Caki2 (cell line): ENCODE measurements at regions not wholly inside any gene's neighbourhood (a gene's known extent, or its start where the extent isn't known, plus 50 kb on each side); places are given as distances from the start of the nearest gene placed in this dataset.
"Not testable (repeated sequence)": the region's sequence is repeated elsewhere in the genome, so short reads cannot be mapped to it uniquely, and the experiment has no call there.

Source experiments
- DNase-seq: peaks from one replicate; pipeline ENCODE4 v3.0.0-alpha.2; 2015; ENCODE audit warnings: low read depth
- in situ Hi-C: cut with HindIII; loops from 2 replicates; pipeline ENCODE4 v1.10.0; 2016; ENCODE audit warnings: low sequenced_read_pairs, low pct_unique_long_range_greater_than_20kb, mixed read lengths

DNA sequence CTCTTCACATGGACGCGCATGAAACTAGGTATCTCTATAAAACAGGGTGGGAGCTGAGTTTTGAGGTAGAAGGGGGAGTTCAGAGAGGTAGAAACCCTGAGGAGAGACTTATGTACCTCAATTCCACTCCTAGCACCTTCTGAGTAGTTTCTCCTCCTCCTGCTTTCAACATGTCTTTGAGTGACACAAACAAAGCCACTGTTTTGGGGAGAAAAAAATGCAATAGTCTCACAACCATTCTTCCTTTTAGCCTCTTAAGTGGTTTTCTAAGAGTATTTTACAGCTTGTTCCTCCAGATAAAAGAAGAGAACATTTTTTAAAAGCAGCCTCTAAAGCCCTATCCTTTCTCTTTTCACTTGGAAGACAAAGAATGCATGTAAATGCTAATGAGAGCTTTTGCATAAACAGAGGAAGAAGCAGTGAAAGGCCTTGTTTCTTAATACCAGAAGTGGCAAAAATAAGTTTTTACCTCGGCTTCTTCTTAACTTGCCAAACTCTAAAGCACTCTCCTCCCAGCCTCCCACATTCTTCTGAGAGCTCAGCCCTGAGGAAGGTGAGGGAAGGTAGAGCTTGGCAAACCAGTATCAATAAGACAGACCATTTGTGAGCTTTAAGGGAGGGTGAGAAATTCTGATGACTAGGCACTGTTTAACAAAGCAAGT, 1304.4 kb upstream of the ACVR2A start:
- in situ Hi-C loops = no loop called here
- no peak for DNase-seq

DNA sequence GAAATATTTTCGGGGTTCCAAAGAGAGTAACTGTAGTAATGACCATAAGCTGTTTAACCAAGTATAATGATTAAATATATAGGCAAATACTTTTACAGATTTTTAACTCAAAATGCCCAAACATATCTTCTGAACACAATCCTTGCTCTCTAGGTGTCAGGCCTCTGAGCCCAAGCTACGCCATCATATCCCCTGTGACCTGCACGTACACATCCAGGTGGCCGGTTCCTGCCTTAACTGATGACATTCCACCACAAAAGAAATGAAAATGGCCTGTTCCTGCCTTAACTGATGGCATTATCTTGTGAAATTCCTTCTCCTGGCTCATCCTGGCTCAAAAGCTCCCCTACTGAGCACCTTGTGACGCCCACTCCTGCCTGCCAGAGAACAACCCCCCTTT, 1305.1 kb upstream of the ACVR2A start:
- in situ Hi-C loops, DNase-seq: not testable (repeated sequence)

DNA sequence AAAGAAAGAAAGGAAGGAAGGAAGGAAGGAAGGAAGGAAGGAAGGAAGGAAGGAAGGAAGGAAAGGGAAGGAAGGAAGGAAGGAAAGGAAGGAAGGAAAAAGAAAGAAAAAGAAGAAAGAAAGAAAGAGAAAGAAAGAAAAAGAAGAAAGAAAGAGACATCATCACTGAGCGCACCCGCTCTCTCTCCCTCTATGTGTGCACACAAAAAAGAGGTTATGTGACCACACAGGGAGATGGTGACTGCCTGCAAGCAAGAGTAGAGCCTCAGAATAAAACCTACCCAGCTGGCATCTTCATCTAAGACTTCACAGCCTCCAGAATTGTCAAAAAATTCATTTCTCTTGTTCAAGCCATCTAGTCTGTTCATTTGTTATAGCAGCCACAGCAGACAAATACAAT, 1307.4 kb upstream of the ACVR2A start:
- DNase-seq = no peak
- in situ Hi-C loops = no loop called here

DNA sequence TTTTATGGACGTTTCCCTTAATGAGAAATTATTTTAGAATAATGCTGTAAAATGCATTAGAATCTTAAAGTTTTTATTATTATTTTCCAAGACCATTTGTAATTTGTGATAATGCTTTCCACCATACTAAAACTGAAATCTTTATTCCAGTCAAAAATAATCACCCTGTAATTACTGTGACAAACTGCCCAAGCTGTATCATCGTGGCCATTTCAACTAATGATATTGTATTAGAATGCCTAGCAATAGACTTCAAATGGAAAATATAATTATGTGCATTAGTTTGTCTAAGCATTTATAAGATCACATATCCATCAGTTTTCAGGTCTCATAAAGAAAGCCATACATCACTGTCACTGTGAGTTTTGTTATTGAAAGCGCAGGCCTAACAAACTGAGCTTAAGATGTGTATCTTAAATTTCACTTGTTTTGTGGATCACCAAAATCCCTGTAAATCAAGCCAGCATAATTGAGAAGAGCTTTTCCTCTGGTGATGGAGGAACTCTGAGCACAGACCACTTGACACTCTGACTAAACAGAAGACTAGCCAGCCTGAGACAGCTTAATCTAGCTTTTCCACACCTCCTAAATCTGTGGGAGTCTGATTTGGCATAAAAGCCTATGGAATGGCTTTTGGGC, 1312.2 kb upstream of the ACVR2A start:
- DNase-seq = no peak
- in situ Hi-C loops = no loop called here

DNA sequence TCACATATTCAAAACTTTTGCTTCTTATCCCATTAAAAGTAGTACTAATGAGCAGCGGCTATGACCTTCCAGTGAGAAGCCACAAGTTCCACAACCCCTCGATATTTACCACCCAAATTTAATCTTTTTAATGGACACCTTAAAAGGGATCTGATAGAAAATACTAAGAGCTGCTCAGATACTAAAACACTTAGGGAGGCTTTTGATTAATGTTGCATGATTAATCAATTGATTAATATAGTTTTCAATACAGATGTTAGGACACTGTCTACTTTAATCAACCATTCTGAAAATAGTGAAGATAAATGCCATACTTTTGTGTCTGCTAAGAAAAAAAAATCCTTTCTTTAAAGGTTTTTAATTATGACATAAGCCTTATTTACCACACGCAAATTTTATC, 1312.8 kb upstream of the ACVR2A start:
- in situ Hi-C loops = no loop called here

DNA sequence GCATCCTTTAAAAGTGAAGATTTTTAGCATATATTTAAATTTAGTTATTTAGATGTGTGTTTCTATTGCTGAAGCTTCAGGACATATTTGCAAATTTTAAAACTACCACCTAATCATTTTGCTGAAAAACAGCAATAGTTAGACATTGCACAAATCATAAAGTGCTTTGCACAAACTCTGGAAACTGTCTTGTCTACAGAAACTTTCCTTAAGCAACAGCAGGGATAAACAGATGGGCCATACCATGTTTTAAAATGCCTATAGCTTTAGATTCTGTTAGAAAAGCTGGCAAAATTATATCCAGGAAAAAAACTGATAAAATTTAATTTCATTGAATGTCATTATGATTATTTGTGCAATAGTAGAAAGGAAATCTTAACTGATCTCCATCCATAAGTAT, 1313.9 kb upstream of the ACVR2A start:
- in situ Hi-C loops = no loop called here
- no peak for DNase-seq

More for the DNA sequence above, 1312.8 kb upstream of the ACVR2A start:
- DNase-seq = no peak

DNA sequence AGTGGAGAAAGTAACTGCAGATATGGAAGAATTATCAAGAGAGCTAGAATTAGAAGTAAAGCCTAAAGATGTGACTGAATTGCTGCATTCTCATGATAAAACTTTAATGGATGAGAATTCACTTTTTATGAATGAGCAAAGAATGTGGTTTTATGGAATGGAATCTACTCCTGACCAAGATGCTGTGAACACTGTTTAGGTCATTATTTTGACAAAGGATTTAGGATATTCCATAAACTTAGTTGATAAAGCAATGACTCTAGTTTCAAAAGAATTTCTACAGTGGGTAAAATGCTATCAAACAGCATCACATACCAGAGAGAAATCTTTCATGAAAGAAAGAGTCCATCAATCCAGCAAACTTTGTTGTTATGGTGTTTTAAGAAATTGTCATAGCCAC, 1317.7 kb upstream of the ACVR2A start:
- no peak for DNase-seq
- in situ Hi-C loops = no loop called here

DNA sequence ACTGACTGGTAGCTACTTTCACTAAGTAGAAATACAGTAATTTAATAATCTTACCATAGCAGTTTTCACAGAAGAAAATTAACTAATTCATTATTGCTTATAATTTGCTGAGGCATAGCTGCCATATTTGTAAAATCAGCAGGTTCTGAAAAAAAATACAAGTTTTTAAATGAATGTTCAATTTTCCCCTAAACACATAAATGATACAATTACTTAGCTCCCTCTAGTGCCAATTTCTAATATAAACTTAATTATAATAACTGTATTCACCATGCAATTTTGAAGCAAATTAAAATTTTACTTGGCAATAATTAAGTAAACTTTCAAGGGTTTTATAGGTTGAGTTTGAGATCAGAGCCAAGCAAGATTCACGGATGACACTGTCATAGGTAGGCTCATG, 1321.6 kb upstream of the ACVR2A start:
- no peak for DNase-seq
- in situ Hi-C loops = no loop called here

DNA sequence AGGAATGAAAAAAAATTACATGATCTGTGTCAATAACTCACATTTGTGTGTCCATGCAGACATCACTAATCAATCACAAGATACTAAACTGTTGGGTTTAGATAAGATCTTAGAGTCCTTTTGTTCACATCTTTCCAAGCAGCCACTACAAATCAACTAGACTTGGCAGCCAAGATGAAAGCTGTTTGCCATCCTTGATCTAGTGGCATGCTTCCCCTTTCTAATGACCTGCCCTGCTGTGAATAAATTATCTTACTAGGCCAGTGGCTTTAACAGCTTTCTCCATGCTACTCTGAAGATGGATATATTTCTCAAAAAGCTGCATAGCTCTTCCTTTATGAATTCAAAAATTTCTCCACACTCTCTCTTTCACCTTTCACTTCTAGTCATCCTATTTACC, 1338.0 kb upstream of the ACVR2A start:
- in situ Hi-C loops = no loop called here
- DNase-seq = no peak

DNA sequence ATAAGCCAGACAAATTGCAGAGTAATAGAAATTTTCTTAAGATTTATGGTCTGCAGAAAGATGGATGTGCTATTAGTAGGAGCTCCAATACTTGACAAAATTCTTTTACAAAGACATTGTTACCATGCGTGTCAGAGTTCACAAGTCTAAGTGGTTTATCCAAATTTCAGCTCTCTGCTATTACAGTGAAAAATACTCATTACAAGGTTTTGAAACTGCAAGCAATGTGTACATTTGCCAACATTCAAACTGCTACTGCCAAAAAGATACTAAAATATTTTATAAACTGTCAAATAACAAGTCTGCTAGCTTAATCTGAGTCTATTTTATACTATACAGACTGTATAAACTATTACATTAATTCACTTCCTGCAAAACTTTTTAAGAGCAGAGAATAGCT, 1341.5 kb upstream of the ACVR2A start:
- in situ Hi-C loops = no loop called here

DNA sequence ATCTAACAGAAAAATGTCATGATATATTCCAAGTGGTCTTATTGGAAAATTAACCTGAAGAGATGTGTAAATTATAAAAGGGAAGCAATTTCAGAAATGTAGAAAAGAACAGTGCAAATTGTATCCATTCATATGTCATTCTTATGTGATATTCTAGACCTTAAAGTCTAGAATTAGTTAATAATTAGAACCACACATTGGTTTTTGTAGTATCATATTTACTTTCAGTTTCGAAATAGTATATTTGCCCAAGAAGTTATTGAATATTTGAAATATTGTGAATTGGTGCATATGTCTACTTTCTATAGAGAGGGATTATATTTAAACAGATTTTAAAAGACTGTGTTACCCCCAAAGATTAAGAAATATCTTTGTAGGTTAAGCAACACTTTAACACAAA, 1348.6 kb upstream of the ACVR2A start:
- in situ Hi-C loops = no loop called here

More for the DNA sequence above, 1341.5 kb upstream of the ACVR2A start:
- no peak for DNase-seq

DNA sequence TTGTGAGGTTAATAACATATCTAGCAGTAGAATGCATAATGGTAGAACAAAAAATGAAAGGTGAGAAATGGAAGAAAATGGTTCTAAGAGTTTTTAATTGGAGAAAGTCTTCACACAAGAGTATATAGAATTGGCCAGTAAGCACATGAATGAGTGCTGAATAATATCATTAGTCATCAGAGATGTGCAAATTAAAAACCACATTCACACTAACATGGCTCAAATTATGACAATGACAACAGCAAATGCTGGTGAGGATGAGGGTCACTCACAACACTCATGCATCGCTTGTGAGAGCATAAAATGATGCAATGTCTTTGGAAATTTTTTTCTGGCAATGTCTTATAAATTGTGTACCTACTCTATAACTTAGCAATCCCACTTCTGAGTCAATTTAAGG, 1355.4 kb upstream of the ACVR2A start:
- in situ Hi-C loops = no loop called here
- peak; percentile 61 for DNase-seq

More for the DNA sequence above, 1348.6 kb upstream of the ACVR2A start:
- DNase-seq = no peak

DNA sequence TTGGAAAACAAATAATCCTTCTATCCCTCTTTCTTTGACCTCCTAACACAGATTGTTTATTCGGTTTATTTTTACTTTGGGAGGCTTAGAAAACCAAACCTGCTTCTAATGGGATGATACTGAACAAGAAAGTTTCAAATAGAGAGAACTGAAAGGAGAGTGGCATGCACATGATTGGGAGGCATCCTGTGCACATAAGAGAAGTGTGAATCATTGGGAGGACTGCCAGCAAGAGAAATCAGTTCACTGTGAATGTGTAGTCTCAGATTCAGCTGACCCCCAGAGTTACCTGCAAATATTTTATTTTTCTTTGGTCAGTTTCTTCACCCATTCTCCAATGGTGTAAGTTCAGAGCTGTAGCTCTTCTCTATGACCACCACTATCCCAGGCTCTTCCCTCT, 1363.2 kb upstream of the ACVR2A start:
- in situ Hi-C loops = no loop called here

DNA sequence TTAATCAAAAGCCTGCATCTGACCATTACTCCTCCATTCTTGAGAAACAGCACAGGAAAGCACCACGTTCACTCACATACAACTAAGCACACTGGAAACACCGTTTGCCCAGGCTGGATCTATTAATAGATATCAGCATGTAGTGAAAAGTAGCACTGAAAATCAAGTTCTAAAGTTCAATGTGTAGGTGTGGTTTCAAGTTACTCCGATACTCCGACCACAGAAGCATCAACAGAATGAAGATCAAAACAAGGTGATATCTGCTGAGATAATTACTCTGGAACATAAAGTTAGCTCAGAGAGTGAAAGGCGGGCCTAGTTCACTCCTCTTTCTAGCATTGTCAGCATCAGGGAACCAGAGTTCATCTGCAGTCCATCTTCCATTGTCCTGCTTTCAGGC, 1367.4 kb upstream of the ACVR2A start:
- in situ Hi-C loops = no loop called here
- DNase-seq = no peak

More for the DNA sequence above, 1363.2 kb upstream of the ACVR2A start:
- no peak for DNase-seq

DNA sequence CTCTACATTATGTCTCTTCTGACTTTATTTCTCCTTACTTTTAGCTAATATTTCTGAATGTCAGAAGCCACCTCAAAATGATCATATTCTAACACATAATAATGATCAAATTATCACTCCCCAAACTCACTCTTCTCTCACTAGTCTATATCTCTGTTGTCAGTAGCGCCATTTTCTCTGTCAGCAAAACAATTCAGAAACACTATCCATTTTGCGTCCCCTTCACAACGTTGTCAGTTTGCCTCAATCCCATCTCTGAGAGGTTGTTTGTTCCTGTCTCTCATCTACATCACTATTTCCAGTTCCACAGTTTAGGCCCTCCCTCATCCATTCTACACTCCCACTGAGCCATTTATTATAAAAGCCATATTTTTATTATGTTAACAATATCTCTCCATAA, 1376.3 kb upstream of the ACVR2A start:
- DNase-seq = no peak
- in situ Hi-C loops = no loop called here

DNA sequence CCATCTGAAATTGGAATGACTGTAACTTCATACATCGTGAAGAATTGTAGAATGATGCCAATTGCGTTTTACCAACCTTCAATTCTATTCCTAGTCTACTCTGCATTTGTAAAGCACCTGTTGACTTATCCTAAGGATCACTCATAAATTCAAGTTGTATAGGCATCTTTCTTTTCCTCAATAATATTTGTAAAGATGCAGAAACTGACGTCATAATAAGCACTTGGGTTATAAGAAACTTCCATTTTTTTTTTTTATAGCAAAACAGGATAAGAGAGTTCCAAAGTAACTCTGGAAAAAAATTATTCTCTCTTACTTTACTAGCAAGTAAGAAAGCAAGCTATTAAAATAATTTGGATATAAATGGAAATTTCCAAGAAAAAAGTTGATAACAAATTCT, 1377.4 kb upstream of the ACVR2A start:
- in situ Hi-C loops = no loop called here
- DNase-seq = no peak

DNA sequence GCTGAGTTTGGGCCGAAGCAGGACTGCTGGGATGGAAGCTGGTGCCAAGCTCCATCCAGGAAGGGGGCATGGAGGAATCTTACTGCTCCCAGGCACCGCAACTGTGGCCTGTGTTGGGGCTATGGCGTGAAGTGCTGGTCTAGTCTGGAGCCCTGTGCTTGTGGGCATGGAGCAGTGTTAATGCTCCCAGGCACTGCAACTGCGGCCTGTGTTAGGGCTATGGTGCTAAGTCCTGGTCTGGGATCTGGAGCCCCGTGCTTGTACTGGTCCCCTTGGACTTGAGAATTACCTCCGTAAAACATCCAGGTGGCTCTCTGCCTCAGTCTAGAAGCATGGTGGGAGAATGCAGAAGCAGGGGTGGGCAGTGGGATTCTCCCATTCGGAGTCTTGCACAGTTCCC, 1379.4 kb upstream of the ACVR2A start:
- in situ Hi-C loops = no loop called here
- no peak for DNase-seq

DNA sequence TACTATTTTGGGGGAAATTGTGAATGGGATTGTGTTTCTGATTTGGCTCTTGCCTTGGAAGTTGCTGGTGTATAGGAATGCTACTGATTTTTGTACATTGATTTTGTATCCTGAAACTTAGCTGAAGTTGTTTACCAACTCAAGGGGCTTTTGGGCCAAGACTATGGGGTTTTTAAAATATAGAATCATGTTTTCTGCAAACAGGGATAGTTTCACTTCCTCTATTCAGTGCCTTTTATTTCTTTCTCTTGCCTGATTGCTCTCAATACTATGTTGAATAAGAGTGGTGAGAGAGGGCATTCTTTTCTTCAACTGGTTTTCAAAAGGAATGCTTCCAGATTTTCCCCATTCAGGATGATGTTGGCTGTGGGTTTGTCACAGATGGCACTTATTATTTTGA, 1383.8 kb upstream of the ACVR2A start:
- in situ Hi-C loops = no loop called here
- no peak for DNase-seq

DNA sequence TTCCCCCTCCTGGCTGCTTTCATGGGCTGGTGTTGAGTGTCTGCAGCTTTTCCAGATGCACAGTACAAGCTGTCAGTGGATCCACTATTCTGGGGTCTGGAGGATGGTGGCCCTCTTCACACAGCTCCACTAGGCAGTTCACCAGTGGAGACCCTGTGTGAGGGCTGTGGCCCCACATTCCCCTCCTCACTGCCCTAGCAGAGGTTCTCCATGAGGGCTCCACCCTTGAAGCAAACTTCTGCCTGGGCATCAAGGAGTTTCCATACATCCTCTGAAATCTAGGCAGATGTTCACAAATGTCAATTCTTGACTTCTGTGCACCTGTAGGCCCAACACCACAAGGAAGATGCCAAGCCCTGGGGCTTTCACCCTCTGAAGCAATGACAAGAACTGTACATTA, 1386.2 kb upstream of the ACVR2A start:
- in situ Hi-C loops = no loop called here
- DNase-seq = no peak

DNA sequence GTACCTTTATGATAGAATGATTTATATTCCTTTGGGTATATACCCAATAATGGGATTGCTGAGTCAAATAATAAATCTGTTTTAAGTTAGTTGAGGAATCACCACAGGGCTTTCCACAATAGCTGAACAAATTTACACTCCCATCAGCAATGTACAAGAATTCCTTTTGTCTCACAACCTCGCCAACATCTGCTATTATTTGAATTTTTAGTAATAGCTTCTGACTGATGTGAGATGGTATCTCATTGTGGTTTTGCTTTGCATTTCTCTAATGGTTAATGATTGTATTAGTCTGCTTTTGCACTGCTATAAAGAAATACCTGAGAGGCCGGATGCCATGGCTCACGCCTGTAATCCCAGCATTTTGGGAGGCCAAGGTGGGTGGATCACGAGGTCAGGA, 1387.6 kb upstream of the ACVR2A start:
- in situ Hi-C loops = no loop called here
- peak; percentile 13 for DNase-seq
